PFSK-1 (cell line): ENCODE measurements at regions not wholly inside any gene's neighbourhood (a gene's known extent, or its start where the extent isn't known, plus 50 kb on each side); places are given as distances from the start of the nearest gene placed in this dataset.

ENCODE experiments used
- FOXP2 ChIP-seq: optimal IDR thresholded peaks from 2 replicates; pipeline ENCODE3; 2011; ENCODE audit warnings: borderline replicate concordance, control low read depth, inconsistent platforms; ENCODE audit not compliant: insufficient read depth; ENCODE audit errors: extremely low read length, extremely low read depth
- POLR2AphosphoS5 ChIP-seq: IDR thresholded peaks from 2 replicates; pipeline ENCODE4 v1.6.1; 2012; ENCODE audit warnings: low read depth, mild to moderate bottlenecking, control low read depth, low read length, moderate library complexity
- REST ChIP-seq, 2 experiments: IDR thresholded peaks; 2 replicates each; pipeline versions ENCODE4 v1.6.1 to v1.8.0; 2011 to 2012; ENCODE audit warnings: low read depth in 2 of 2, low read length in 2 of 2, control low read depth in 1 of 2, inconsistent platforms in 1 of 2, mild to moderate bottlenecking in 1 of 2, moderate library complexity in 1 of 2; ENCODE audit not compliant: insufficient read depth in 1 of 2
- SIN3A ChIP-seq: IDR thresholded peaks from 2 replicates; pipeline ENCODE4 v1.6.1; 2012; ENCODE audit warnings: mild to moderate bottlenecking, low read length, moderate library complexity, borderline replicate concordance; ENCODE audit not compliant: insufficient read depth
- TAF1 ChIP-seq: IDR thresholded peaks from 2 replicates; pipeline ENCODE4 v1.6.1; 2012; ENCODE audit warnings: low read length, control low read depth, borderline replicate concordance; ENCODE audit not compliant: insufficient read depth

- TF ChIP-seq TAF1, result no peak
- TF ChIP-seq FOXP2, result no peak
- TF ChIP-seq POLR2AphosphoS5, result no peak
- TF ChIP-seq REST (IDR thresholded peaks at IDR 0.05; ENCODE audit: insufficient read depth in 1 of 2, low read depth in 2 of 2, low read length in 2 of 2), result no peak
- TF ChIP-seq SIN3A, result no peak
Observed at GRCh38 chr5:164266571-164266970, 761.2 kb downstream of the MAT2B start.

GRCh38 chr5:164277720-164278119 lies 772.3 kb downstream of the MAT2B start:
- TF ChIP-seq TAF1, result no peak
- TF ChIP-seq POLR2AphosphoS5, result no peak
- no peak for TF ChIP-seq FOXP2
- no peak for TF ChIP-seq SIN3A
- TF ChIP-seq REST (IDR thresholded peaks at IDR 0.05; ENCODE audit: insufficient read depth in 1 of 2, low read depth in 2 of 2, low read length in 2 of 2), result no peak

GRCh38 chr5:164289526-164289925 lies 784.1 kb downstream of the MAT2B start:
- TF ChIP-seq REST (IDR thresholded peaks at IDR 0.05; ENCODE audit: insufficient read depth in 1 of 2, low read depth in 2 of 2, low read length in 2 of 2) (no peak), SIN3A (no peak), POLR2AphosphoS5 (no peak), FOXP2 (no peak), TAF1 (no peak)

GRCh38 chr5:164296603-164297080 lies 791.2 kb downstream of the MAT2B start:
- TF ChIP-seq POLR2AphosphoS5 (no peak), REST (IDR thresholded peaks at IDR 0.05; ENCODE audit: insufficient read depth in 1 of 2, low read depth in 2 of 2, low read length in 2 of 2) (no peak), SIN3A (no peak), TAF1 (no peak), FOXP2 (no peak)

GRCh38 chr5:164298165-164298564 lies 792.7 kb downstream of the MAT2B start:
- no peak for TF ChIP-seq REST (IDR thresholded peaks at IDR 0.05; ENCODE audit: insufficient read depth in 1 of 2, low read depth in 2 of 2, low read length in 2 of 2)
- TF ChIP-seq TAF1, result no peak
- no peak for TF ChIP-seq FOXP2
- TF ChIP-seq POLR2AphosphoS5, result no peak
- no peak for TF ChIP-seq SIN3A
